Muscle layer of colon (tissue), 2 donors: ENCODE measurements at regions not wholly inside any gene's neighbourhood (a gene's known extent, or its start where the extent isn't known, plus 50 kb on each side); places are given as distances from the start of the nearest gene placed in this dataset.
"Not testable (repeated sequence)": the region's sequence is repeated elsewhere in the genome, so short reads cannot be mapped to it uniquely, and the experiment has no call there.

Experiments used
- H3K27ac ChIP-seq: one replicate; pipeline ENCODE4 v1.7.0; 2013; ENCODE audit warnings: low read depth, mild to moderate bottlenecking, low read length, moderate library complexity
- H3K27me3 ChIP-seq, 2 donors: one replicate each; pipeline ENCODE4 v1.7.0; 2013; ENCODE audit warnings: low read length in 2 of 2, mild to moderate bottlenecking in 2 of 2; ENCODE audit not compliant: insufficient read depth in 2 of 2, control insufficient read depth in 1 of 2
- H3K36me3 ChIP-seq: one replicate; pipeline ENCODE4 v1.7.0; 2013; ENCODE audit warnings: mild to moderate bottlenecking, low read length; ENCODE audit not compliant: insufficient read depth
- H3K4me1 ChIP-seq: one replicate; pipeline ENCODE4 v1.7.0; 2013; ENCODE audit warnings: mild to moderate bottlenecking, low read length; ENCODE audit not compliant: insufficient read depth
- H3K4me3 ChIP-seq, 2 donors: one replicate each; pipeline ENCODE4 v1.7.0; 2013; ENCODE audit warnings: low read length in 2 of 2, low read depth in 1 of 2, mild to moderate bottlenecking in 1 of 2, moderate library complexity in 1 of 2
- H3K9ac ChIP-seq: one replicate; pipeline ENCODE4 v1.7.0; 2013; ENCODE audit warnings: low read length
- H3K9me3 ChIP-seq: one replicate; pipeline ENCODE4 v1.7.0; 2013; ENCODE audit warnings: mild to moderate bottlenecking, low read length
- donor health status: abdominal sarcoma.
- donor health status: Adenocarcinoma of cecum.

DNA sequence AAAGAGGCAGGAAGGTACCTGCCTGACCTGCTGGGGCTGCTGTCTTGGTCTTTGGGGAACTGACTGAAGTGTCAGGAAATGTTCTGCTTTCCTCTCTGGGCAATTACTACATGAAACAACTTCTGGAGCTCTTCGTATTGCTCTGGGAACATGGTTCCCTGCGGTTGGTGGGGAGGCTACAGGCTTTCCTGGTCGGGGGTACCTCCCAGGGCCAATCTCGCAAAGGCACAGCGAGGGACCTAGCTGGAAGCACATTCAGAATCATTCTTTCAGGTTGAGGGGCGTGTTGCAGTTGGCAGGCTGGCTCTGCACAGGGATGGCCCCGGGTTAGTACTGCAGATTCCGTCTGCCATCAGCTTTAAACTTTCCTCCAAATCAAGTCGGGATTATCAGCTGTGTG lies 88.9 kb upstream of the RANBP3L start:
- no peak overlapping the region for H3K9ac ChIP-seq
- no peak overlapping the region for H3K4me3 ChIP-seq
- H3K4me1 ChIP-seq: peaks cover 15% of the 10 kb centered on the region
- H3K27ac ChIP-seq: no peak overlapping the region
- no peaks in the 10 kb centered on the region for H3K36me3 ChIP-seq
- H3K27me3 ChIP-seq: no peaks in the 10 kb centered on the region
- H3K9me3 ChIP-seq: no peaks in the 10 kb centered on the region

DNA sequence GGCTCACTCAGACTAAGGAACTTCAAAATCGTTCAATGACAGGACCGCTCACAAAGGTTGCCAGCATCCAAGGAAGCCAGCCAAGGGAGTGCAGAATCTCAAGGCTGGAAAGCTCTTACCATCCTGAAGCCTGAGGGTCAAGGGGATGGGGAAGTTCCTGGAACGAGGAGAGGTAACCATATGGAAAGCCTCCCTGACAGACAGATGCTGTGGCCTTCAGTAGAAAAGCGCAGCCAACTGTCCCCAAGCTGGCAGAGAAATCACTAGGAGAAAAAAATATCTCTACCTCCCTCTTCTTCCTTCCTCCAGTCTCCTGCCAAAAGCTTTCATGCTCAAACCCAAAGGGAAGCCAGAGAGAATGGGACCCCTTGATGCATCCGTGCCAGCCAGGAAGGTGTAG lies 90.5 kb upstream of the RANBP3L start:
- peak overlapping the region; percentile 2 for H3K27ac ChIP-seq
- H3K4me1 ChIP-seq: peaks cover 20% of the 10 kb centered on the region

DNA sequence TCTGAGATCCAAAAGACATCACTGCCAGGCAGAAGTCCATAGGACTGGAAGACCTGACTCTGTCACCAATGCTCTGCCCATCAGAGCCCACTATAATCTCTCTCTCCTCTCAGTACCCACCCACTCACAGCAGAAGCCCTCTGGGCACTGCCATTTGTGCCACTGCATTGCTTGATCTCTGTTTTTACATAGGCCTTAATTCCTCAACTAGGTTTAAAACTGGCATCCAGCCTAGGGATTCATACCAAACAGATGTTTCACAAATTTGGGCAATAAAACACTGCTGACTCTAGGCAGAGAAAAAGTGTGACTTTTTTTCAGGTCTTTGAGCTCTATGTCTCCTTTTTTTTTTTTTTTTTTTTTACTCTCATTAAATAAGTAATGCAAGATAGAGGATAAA lies 91.1 kb upstream of the RANBP3L start:
- H3K27me3 ChIP-seq: no peaks in the 10 kb centered on the region
- H3K4me3 ChIP-seq: no peak overlapping the region
- H3K27ac ChIP-seq: peak overlapping the region; percentile 48
- peaks cover 27% of the 10 kb centered on the region for H3K4me1 ChIP-seq
- no peak overlapping the region for H3K9ac ChIP-seq
- H3K9me3 ChIP-seq: no peaks in the 10 kb centered on the region
- no peaks in the 10 kb centered on the region for H3K36me3 ChIP-seq

More for the DNA sequence above, 90.5 kb upstream of the RANBP3L start:
- Histone ChIP-seq H3K27me3 (no peaks in the 10 kb centered on the region), H3K36me3 (no peaks in the 10 kb centered on the region), H3K9ac (no peak overlapping the region), H3K4me3 (no peak overlapping the region), H3K9me3 (no peaks in the 10 kb centered on the region)

DNA sequence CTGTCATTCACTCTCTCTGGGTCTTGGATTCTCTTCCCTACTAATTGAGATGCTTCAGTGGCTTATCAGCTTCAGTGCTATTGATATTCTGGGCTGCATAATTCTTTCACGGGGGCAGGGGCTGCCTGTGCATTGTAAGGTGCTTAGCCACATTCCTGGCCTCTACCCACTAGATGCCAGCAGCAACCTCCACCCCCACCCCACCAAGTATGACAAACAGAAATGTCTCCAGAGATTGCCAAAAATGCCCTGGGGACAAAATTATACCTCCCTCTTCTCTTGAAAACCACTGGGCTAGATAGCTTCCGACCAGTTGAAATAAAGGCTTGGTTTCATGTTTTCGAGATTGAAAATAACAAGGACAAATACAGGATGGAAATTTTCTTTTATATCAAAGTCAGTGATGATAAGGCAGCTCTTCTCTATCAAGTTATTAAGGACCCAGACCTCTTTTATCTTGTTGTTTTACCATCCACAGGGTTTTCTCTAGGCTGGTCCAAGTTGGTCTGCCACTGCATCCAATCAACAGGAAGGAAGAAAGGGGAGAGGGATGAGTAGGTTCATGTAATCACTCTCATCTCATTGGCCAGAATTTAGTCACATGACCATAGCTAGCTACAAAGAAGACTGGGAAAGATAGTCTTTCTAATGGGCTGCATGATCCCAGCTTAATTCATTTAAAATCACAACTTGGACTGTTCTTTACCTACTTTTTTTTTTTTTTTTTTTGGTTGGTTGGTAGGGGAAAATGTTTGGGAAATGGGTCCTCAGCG lies 92.1 kb upstream of the RANBP3L start:
- Histone ChIP-seq H3K9ac (no peak overlapping the region), H3K4me3 (no peak overlapping the region), H3K27me3 (no peaks in the 10 kb centered on the region), H3K9me3 (no peaks in the 10 kb centered on the region), H3K27ac (no peak overlapping the region), H3K4me1 (peaks cover 30% of the 10 kb centered on the region), H3K36me3 (no peaks in the 10 kb centered on the region)

DNA sequence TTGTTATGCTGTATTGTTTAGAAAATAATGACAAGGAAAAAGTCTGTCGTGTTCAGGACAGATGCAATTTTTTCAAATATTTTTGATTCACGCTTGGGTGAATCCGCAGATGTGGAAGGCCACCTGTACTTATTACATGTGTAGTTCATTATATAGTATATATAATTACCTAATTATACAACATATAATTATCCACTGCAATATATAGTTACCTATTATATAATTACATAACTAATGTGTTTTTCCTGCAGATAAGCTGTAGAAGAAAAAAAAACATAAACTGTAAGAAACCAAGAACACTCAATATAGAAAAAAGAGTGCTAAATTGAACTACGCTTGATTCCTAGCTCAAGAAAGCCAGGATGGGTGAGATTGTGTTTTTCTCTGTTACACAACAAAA lies 93.6 kb upstream of the RANBP3L start:
- H3K4me1 ChIP-seq: peaks cover 30% of the 10 kb centered on the region
- H3K27me3 ChIP-seq: no peaks in the 10 kb centered on the region
- H3K4me3 ChIP-seq: no peak overlapping the region
- no peak overlapping the region for H3K27ac ChIP-seq
- H3K9me3 ChIP-seq: no peaks in the 10 kb centered on the region
- H3K9ac ChIP-seq: no peak overlapping the region
- H3K36me3 ChIP-seq: no peaks in the 10 kb centered on the region

DNA sequence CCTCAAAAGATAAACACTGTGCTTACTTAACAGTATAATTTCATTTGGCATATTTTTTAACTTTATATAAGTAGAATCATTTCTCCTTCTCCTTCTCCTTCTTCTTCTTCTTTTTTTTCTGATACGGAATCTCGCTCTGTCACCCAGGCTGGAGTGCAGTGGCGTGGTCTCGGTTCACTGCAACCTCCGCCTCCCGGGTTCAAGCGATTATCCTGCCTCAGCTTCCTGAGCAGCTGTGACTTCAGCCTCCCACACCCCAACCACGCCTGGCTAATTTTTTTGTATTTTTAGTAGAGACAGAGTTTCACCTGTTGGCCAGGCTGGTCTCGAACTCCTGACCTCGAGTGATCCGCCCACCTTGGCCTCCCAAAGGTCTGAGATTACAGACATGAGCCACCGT lies 94.2 kb upstream of the RANBP3L start:
- H3K27me3 ChIP-seq, H3K27ac ChIP-seq: not testable (repeated sequence)

DNA sequence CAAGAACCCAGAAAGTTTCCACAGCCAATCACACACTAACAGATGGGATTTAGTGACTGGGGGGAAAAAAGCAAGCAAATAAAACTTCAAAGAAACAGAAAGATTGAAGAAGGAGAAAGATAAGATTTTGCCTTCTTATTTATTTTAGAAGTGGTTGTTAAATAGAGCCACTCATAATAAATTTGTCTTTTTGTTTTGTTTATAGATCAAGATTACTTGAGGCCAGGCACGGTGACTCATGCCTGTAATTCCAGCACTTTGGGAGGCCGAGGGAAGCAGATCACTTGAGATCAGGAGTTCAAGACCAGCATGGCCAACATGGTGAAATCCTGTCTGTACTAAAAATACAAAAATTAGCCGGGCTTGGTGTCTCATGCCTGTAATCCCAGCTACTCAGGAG lies 94.9 kb upstream of the RANBP3L start:
- Histone ChIP-seq H3K27me3 (no peaks in the 10 kb centered on the region), H3K9me3 (no peaks in the 10 kb centered on the region), H3K4me1 (peaks cover 29% of the 10 kb centered on the region), H3K9ac (no peak overlapping the region), H3K4me3 (no peak overlapping the region), H3K36me3 (no peaks in the 10 kb centered on the region), H3K27ac (no peak overlapping the region)

More for the DNA sequence above, 94.2 kb upstream of the RANBP3L start:
- H3K9ac ChIP-seq, H3K36me3 ChIP-seq, H3K9me3 ChIP-seq, H3K4me3 ChIP-seq: not testable (repeated sequence)
- peaks cover 30% of the 10 kb centered on the region for H3K4me1 ChIP-seq

DNA sequence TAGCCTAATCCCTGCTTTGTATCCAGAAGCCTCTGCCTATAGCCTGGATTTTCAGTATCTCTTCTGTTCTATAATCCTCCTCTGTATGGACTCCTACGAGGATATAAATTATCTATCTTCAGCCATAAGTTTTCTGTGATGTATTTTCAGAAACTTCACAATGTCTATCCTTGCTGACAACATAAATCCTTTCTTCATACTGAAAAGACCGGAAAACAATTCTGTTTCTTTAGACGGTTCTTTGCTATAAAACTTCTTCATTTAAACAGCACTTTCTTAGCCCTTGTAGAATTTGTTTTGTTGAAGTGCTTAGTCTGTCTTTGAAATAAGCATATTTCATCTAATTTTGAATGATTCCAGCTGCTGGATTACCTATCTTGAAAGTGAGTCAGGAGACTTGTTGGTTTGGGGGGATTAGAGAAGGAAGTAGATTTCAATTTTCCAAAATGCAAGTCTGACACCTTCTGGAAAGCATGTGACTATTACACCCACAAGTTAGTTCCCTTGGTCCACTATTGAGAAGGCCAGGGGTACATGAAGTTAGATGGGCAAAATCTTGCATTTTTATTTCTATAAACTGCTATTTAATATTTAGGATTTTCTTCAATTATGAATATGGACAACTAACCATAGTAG lies 96.3 kb upstream of the RANBP3L start:
- no peaks in the 10 kb centered on the region for H3K9me3 ChIP-seq
- H3K27ac ChIP-seq: no peak overlapping the region
- H3K27me3 ChIP-seq: no peaks in the 10 kb centered on the region
- H3K4me1 ChIP-seq: peaks cover 15% of the 10 kb centered on the region
- H3K9ac ChIP-seq: no peak overlapping the region
- H3K4me3 ChIP-seq: no peak overlapping the region
- no peaks in the 10 kb centered on the region for H3K36me3 ChIP-seq

DNA sequence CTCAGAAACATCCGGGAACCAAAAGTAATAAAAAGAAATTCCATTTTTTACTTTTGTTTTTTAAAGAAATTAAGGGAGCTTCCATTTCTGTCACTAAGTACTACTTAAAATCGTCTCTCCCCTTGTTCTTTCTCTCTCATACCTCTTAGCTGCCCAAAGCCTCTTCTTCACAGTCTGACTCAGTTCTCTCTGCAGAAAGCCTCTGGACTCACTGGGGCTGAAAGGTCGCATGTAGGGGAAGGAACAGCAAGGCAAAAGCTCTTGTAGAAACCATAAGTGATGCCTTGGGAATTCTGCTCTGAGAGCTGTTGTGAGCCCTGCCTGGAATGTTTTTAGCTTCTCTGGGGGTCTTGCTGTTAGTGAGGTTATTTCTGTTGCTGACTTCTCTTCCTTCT lies 100.8 kb upstream of the RANBP3L start:
- Histone ChIP-seq H3K4me3 (no peak overlapping the region), H3K9ac (no peak overlapping the region), H3K9me3 (no peaks in the 10 kb centered on the region), H3K27ac (no peak overlapping the region), H3K36me3 (no peaks in the 10 kb centered on the region), H3K27me3 (no peaks in the 10 kb centered on the region), H3K4me1 (peaks cover 12% of the 10 kb centered on the region)

DNA sequence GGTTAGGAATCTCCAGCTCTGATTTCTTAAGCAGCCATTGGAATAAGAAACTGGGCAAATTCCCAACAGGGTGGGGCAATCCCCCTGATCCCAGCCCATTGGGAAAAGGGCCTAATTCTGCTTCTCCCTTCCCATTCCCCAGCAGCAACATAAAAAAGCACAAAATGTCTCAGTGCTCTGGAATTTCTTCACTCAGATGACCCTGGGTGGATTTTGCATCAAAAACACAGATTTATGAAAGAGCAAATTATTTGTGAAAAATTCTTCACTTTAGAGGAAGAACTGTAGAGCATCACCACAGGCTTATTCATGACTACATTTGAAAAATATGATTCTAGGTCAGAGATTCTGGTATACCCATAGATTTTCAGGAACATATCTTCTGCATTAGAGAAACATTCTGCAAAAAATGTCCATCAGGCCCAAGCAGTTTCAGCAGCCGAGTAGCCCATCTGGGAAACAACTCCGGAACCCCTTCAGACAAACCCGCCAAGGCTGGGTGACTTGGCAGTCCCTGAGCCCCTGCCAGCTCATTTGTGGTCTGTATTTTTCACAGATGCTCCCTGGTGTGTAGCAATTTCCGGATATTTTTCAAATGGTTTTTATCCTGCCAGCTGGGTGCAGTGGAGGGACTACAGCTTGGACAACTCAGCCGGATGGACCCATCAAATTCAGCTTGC lies 102.1 kb upstream of the RANBP3L start:
- H3K4me3 ChIP-seq: no peak overlapping the region
- no peaks in the 10 kb centered on the region for H3K36me3 ChIP-seq
- no peak overlapping the region for H3K27ac ChIP-seq
- peaks cover 6% of the 10 kb centered on the region for H3K4me1 ChIP-seq
- no peak overlapping the region for H3K9ac ChIP-seq
- H3K27me3 ChIP-seq: no peaks in the 10 kb centered on the region
- no peaks in the 10 kb centered on the region for H3K9me3 ChIP-seq

DNA sequence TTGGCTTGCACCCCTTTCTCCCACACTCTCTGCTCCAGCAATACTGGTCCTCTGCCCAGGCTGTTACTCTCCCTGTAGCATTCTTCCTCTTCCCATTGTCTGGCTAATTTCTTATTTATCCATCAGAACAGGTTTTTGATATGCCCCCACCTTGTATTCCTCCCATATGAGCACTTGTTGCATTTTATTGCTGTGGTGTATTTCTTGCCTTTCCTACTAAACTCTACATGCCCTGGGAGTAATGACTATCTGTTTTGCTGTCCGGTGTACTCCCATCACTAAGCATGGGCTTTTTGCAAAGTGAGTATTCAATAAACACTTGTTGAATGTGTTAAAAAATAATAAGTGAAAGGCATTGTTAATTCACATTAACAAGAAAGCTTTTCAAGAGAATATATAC lies 104.3 kb upstream of the RANBP3L start:
- no peaks in the 10 kb centered on the region for H3K9me3 ChIP-seq
- peaks cover 6% of the 10 kb centered on the region for H3K4me1 ChIP-seq
- H3K27me3 ChIP-seq: no peaks in the 10 kb centered on the region
- H3K9ac ChIP-seq: no peak overlapping the region
- H3K36me3 ChIP-seq: no peaks in the 10 kb centered on the region
- H3K27ac ChIP-seq: no peak overlapping the region
- H3K4me3 ChIP-seq: no peak overlapping the region
